Nephron progenitor cell (in vitro differentiated cells): ENCODE measurements at regions not wholly inside any gene's neighbourhood (a gene's known extent, or its start where the extent isn't known, plus 50 kb on each side); places are given as distances from the start of the nearest gene placed in this dataset.
"Not testable (repeated sequence)": the region's sequence is repeated elsewhere in the genome, so short reads cannot be mapped to it uniquely, and the experiment has no call there.

Experiments used
- DNase-seq: peaks from one replicate; pipeline ENCODE4 v3.0.0; 2021
- H3K27ac Mint-ChIP-seq: 2 replicates; pipeline ENCODE4 v1.8.0; 2021; ENCODE audit warnings: mild to moderate bottlenecking, moderate library complexity, mixed read lengths
- H3K27me3 Mint-ChIP-seq: 2 replicates; pipeline ENCODE4 v1.8.0; 2021; ENCODE audit warnings: mild to moderate bottlenecking, low read depth, mixed read lengths; ENCODE audit not compliant: poor library complexity
- H3K36me3 Mint-ChIP-seq: 2 replicates; pipeline ENCODE4 v1.8.0; 2021; ENCODE audit warnings: low read depth, mixed read lengths
- H3K4me1 Mint-ChIP-seq: 2 replicates; pipeline ENCODE4 v1.8.0; 2021; ENCODE audit warnings: mixed read lengths
- H3K4me3 Mint-ChIP-seq: 2 replicates; pipeline ENCODE4 v1.8.0; 2021; ENCODE audit warnings: mild to moderate bottlenecking, moderate library complexity, mixed read lengths
- H3K9me3 Mint-ChIP-seq: 2 replicates; pipeline ENCODE4 v1.8.0; 2021; ENCODE audit warnings: mild to moderate bottlenecking, moderate library complexity, mixed read lengths
- CTCF ChIP-seq: fragments of 200-600 bp; sonication (generic); IDR thresholded peaks from 2 replicates; pipeline ENCODE4 v1.5.0; 2021; ENCODE audit warnings: antibody characterized with exemption

- no peaks in the 10 kb centered on the region for H3K9me3 Mint-ChIP-seq
- H3K4me3 Mint-ChIP-seq, result no peak overlapping the region
- H3K27me3 Mint-ChIP-seq, result peaks cover 4% of the 10 kb centered on the region
- H3K27ac Mint-ChIP-seq, result peak overlapping the region; percentile 96
- no peak for DNase-seq
- TF ChIP-seq CTCF, result no peak
- H3K4me1 Mint-ChIP-seq, result peaks cover 26% of the 10 kb centered on the region
- H3K36me3 Mint-ChIP-seq, result peaks cover 18% of the 10 kb centered on the region
Measured at GRCh38 chr1:198849093-198849492, 210.3 kb downstream of the PTPRC start.

- no peak for TF ChIP-seq CTCF
- no peak overlapping the region for H3K4me3 Mint-ChIP-seq
- no peak overlapping the region for H3K27ac Mint-ChIP-seq
- peaks cover 17% of the 10 kb centered on the region for H3K36me3 Mint-ChIP-seq
- peaks cover 2% of the 10 kb centered on the region for H3K27me3 Mint-ChIP-seq
- no peaks in the 10 kb centered on the region for H3K9me3 Mint-ChIP-seq
- no peak for DNase-seq
- H3K4me1 Mint-ChIP-seq, result peaks cover 24% of the 10 kb centered on the region
Measured at GRCh38 chr1:198850196-198850595, 211.4 kb downstream of the PTPRC start.

- peaks cover 21% of the 10 kb centered on the region for H3K4me1 Mint-ChIP-seq
- not testable (repeated sequence) for H3K27me3 Mint-ChIP-seq, H3K9me3 Mint-ChIP-seq, DNase-seq, H3K36me3 Mint-ChIP-seq, H3K4me3 Mint-ChIP-seq, H3K27ac Mint-ChIP-seq
Measured at GRCh38 chr1:198850966-198851365, 212.1 kb downstream of the PTPRC start.

- no peak for TF ChIP-seq CTCF
- no peaks in the 10 kb centered on the region for H3K36me3 Mint-ChIP-seq
- H3K4me3 Mint-ChIP-seq, result no peak overlapping the region
- no peak for DNase-seq
- H3K27ac Mint-ChIP-seq, result peak overlapping the region; percentile 9
- no peaks in the 10 kb centered on the region for H3K9me3 Mint-ChIP-seq
- H3K27me3 Mint-ChIP-seq, result no peaks in the 10 kb centered on the region
- H3K4me1 Mint-ChIP-seq, result peaks cover 5% of the 10 kb centered on the region
Measured at GRCh38 chr1:198856601-198857000, 217.8 kb downstream of the PTPRC start.

- no peak for DNase-seq
- peaks cover 5% of the 10 kb centered on the region for H3K4me1 Mint-ChIP-seq
- no peaks in the 10 kb centered on the region for H3K9me3 Mint-ChIP-seq
- H3K27me3 Mint-ChIP-seq, result no peaks in the 10 kb centered on the region
- TF ChIP-seq CTCF, result no peak
- H3K36me3 Mint-ChIP-seq, result no peaks in the 10 kb centered on the region
- H3K27ac Mint-ChIP-seq, result no peak overlapping the region
- H3K4me3 Mint-ChIP-seq, result no peak overlapping the region
Measured at GRCh38 chr1:198858033-198858432, 219.2 kb downstream of the PTPRC start.

- H3K4me3 Mint-ChIP-seq, result no peak overlapping the region
- H3K27ac Mint-ChIP-seq, result no peak overlapping the region
Measured at GRCh38 chr1:198860371-198860770, 221.5 kb downstream of the PTPRC start.

More at GRCh38 chr1:198860371-198860770, 221.5 kb downstream of the PTPRC start:
- no peaks in the 10 kb centered on the region for H3K27me3 Mint-ChIP-seq
- no peaks in the 10 kb centered on the region for H3K36me3 Mint-ChIP-seq
- DNase-seq, result no peak
- no peak for TF ChIP-seq CTCF
- H3K9me3 Mint-ChIP-seq, result no peaks in the 10 kb centered on the region
- H3K4me1 Mint-ChIP-seq, result peaks cover 5% of the 10 kb centered on the region
